ENCODE measurements at regions not wholly inside any gene's neighbourhood (a gene's known extent, or its start where the extent isn't known, plus 50 kb on each side); places are given as distances from the start of the nearest gene placed in this dataset.
"Not testable (repeated sequence)": the region's sequence is repeated elsewhere in the genome, so short reads cannot be mapped to it uniquely, and the experiment has no call there.

DNA sequence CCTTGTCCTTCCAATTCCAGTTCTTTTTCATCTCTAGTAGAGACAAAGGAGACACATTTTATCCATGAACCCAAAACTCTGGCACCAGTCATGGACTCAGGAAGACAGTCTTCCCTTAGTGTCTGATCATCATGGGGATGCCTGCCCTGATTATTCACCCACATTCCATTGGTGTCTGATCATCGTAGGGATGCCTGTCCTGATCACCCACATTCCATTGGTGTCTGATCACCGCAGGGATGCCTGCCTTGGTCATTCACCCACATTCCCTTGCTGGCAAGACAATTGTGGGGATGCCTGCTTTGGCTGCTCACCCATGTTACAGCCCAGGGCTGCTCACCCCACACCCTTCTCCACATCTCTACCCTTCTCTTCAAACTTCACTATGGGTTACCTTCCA lies 136.9 kb downstream of the ZNF675 start:
- H3K4me1 Mint-ChIP-seq (ENCODE audit: low read depth); H3K27me3 Mint-ChIP-seq (ENCODE audit: low read depth); H3K4me3 Mint-ChIP-seq; H3K27ac Mint-ChIP-seq; H3K36me3 Mint-ChIP-seq (ENCODE audit: low read depth); intact Hi-C loops (cut with micrococcal nuclease); DNase-seq; CTCF ChIA-PET: not testable (repeated sequence)
- peaks cover 17% of the 10 kb centered on the region for H3K9me3 Mint-ChIP-seq

DNA sequence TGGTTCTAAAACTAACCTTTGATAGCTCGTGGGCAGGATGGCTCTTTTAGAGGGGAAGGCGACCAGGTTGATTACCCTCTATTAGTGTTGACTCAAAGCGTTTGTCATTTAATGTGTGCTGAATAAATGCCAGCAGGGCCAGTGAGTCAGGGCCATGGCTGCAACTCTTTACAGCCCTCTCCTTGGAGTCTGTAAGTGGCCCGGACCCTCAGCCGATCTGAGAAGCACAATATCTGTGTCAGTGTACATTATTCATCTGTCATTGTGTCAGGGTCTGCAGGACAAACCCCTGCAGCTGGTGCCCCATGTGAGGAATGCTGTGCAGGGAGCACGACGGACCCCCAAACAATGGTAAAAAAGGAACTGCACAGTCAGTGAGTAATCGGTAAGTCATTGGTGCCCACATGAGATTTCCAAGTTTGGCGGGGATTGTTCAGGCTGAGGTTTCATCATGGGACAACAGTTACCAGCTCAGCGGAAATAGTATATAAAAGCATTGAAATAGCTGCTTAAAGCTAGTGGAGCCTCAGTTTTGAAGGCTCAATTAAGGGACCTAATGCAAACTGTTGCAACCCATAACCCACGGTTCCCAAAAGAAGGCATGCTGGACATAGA lies 139.1 kb downstream of the ZNF675 start:
- intact Hi-C loops (cut with micrococcal nuclease) = no loop called here
- no peaks in the 10 kb centered on the region for H3K36me3 Mint-ChIP-seq (ENCODE audit: low read depth)

GRCh38 chr19:23547156-23547555 lies 139.9 kb downstream of the ZNF675 start:
- Mint-ChIP-seq H3K36me3 (ENCODE audit: low read depth) (no peaks in the 10 kb centered on the region), H3K27me3 (ENCODE audit: low read depth) (no peaks in the 10 kb centered on the region), H3K27ac (no peak overlapping the region), H3K4me3 (no peak overlapping the region), H3K4me1 (ENCODE audit: low read depth) (no peaks in the 10 kb centered on the region), H3K9me3 (peaks cover 17% of the 10 kb centered on the region)
- DNase-seq = no peak
- intact Hi-C loops (cut with micrococcal nuclease) = no loop called here
- CTCF ChIA-PET = no interaction called here

More for the DNA sequence above, 139.1 kb downstream of the ZNF675 start:
- H3K27ac Mint-ChIP-seq = no peak overlapping the region
- H3K27me3 Mint-ChIP-seq (ENCODE audit: low read depth) = no peaks in the 10 kb centered on the region
- no peak overlapping the region for H3K4me3 Mint-ChIP-seq
- H3K4me1 Mint-ChIP-seq (ENCODE audit: low read depth) = no peaks in the 10 kb centered on the region
- peaks cover 17% of the 10 kb centered on the region for H3K9me3 Mint-ChIP-seq
- CTCF ChIA-PET = no interaction called here
- DNase-seq = no peak

DNA sequence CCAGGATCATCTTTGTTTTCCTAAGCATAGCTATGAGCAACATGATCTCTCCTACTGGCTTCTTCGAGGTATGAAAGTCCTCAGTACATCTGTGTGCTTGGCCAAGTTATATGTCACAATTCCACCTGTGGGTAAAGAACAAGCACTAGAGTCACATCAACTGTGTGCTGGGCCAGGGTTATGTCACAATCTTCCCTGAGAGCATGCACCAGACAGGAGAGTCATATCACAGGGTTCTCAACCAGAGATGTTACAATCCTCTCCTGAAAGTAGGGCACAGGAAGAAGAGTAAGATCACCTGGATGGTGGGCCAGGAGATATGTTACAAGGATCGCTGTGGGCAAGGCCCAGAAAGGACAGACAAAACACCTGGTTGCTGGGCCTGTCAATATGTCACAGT lies 143.7 kb downstream of the ZNF675 start:
- CTCF ChIA-PET = no interaction called here
- DNase-seq = no peak
- Mint-ChIP-seq H3K27me3 (ENCODE audit: low read depth) (no peaks in the 10 kb centered on the region), H3K9me3 (peaks cover 2% of the 10 kb centered on the region), H3K36me3 (ENCODE audit: low read depth) (no peaks in the 10 kb centered on the region), H3K4me1 (ENCODE audit: low read depth) (no peaks in the 10 kb centered on the region), H3K27ac (no peak overlapping the region), H3K4me3 (no peak overlapping the region)
- intact Hi-C loops (cut with micrococcal nuclease) = no loop called here

- Mint-ChIP-seq H3K9me3 (no peaks in the 10 kb centered on the region), H3K36me3 (ENCODE audit: low read depth) (no peaks in the 10 kb centered on the region), H3K27me3 (ENCODE audit: low read depth) (no peaks in the 10 kb centered on the region), H3K4me1 (ENCODE audit: low read depth) (no peaks in the 10 kb centered on the region), H3K27ac (no peak overlapping the region), H3K4me3 (no peak overlapping the region)
- DNase-seq = no peak
- CTCF ChIA-PET = interaction anchor here (0.6 kb wide), 1 partner anchor 1502 kb away, joined by 3 read pairs; no protein-coding TSS in a partner anchor
- intact Hi-C loops (cut with micrococcal nuclease) = no loop called here
These were observed 144.4 kb downstream of the ZNF675 start for GRCh38 chr19:23542562-23542961.

GRCh38 chr19:23541991-23542390 lies 145.0 kb downstream of the ZNF675 start:
- intact Hi-C loops (cut with micrococcal nuclease) = no loop called here
- H3K9me3 Mint-ChIP-seq = no peaks in the 10 kb centered on the region
- H3K4me1 Mint-ChIP-seq (ENCODE audit: low read depth) = no peaks in the 10 kb centered on the region
- H3K27me3 Mint-ChIP-seq (ENCODE audit: low read depth) = no peaks in the 10 kb centered on the region
- DNase-seq = no peak
- H3K36me3 Mint-ChIP-seq (ENCODE audit: low read depth) = no peaks in the 10 kb centered on the region
- no peak overlapping the region for H3K4me3 Mint-ChIP-seq
- CTCF ChIA-PET = no interaction called here
- no peak overlapping the region for H3K27ac Mint-ChIP-seq

GRCh38 chr19:23540180-23540579 lies 144.9 kb upstream of the ZNF91 start:
- H3K36me3 Mint-ChIP-seq (ENCODE audit: low read depth); H3K4me1 Mint-ChIP-seq (ENCODE audit: low read depth); H3K27ac Mint-ChIP-seq; CTCF ChIA-PET; H3K9me3 Mint-ChIP-seq; DNase-seq; H3K4me3 Mint-ChIP-seq; H3K27me3 Mint-ChIP-seq (ENCODE audit: low read depth); intact Hi-C loops (cut with micrococcal nuclease): not testable (repeated sequence)

- DNase-seq = no peak
- peaks cover 3% of the 10 kb centered on the region for H3K9me3 Mint-ChIP-seq
- intact Hi-C loops (cut with micrococcal nuclease) = no loop called here
- CTCF ChIA-PET = no interaction called here
- H3K27me3 Mint-ChIP-seq (ENCODE audit: low read depth) = no peaks in the 10 kb centered on the region
- no peaks in the 10 kb centered on the region for H3K36me3 Mint-ChIP-seq (ENCODE audit: low read depth)
- H3K4me1 Mint-ChIP-seq (ENCODE audit: low read depth) = no peaks in the 10 kb centered on the region
- no peak overlapping the region for H3K4me3 Mint-ChIP-seq
- no peak overlapping the region for H3K27ac Mint-ChIP-seq
These were observed 144.2 kb upstream of the ZNF91 start for GRCh38 chr19:23539499-23539898.

DNA sequence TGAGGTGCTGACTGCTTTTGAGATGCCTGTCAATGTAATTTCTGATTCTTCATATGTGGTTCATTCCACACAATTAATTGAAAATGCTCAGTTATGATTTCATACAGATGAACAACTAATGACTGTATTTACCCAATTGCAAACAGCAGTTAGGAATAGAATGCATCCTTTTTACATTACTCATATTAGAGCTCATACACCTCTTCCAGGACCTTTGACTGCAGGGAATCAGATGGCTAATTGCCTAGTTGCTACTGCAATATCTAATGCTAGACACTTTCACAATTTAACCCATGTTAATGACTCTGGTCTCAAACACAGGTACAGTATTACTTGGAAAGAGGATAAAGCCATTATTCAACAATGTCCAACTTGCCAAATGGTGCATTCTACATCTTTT lies 141.9 kb upstream of the ZNF91 start:
- H3K27me3 Mint-ChIP-seq (ENCODE audit: low read depth); DNase-seq; CTCF ChIA-PET; intact Hi-C loops (cut with micrococcal nuclease); H3K4me1 Mint-ChIP-seq (ENCODE audit: low read depth); H3K36me3 Mint-ChIP-seq (ENCODE audit: low read depth); H3K4me3 Mint-ChIP-seq; H3K27ac Mint-ChIP-seq: not testable (repeated sequence)
- H3K9me3 Mint-ChIP-seq = peaks cover 11% of the 10 kb centered on the region

DNA sequence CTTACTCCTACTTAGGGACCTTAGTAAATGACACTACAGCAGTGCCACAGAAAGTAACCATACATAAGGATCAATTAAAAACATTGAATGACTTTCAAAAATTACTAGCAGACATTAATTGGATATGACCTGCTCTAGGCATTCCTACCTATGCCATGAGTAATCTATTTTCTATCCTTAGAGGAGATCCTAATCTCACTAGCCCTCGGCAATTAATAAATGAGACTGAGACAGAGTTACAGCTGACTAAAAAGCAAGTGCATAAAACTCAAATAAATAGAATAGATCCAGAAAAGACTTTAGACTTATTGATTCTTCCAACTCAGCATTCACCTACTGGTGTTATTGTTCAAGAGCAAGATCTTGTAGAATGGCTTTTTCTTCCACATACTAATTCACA lies 141.1 kb upstream of the ZNF91 start:
- intact Hi-C loops (cut with micrococcal nuclease); H3K27me3 Mint-ChIP-seq (ENCODE audit: low read depth); DNase-seq; H3K4me1 Mint-ChIP-seq (ENCODE audit: low read depth); H3K36me3 Mint-ChIP-seq (ENCODE audit: low read depth); CTCF ChIA-PET; H3K27ac Mint-ChIP-seq; H3K4me3 Mint-ChIP-seq: not testable (repeated sequence)
- H3K9me3 Mint-ChIP-seq = peaks cover 11% of the 10 kb centered on the region

- H3K27me3 Mint-ChIP-seq (ENCODE audit: low read depth); H3K36me3 Mint-ChIP-seq (ENCODE audit: low read depth); H3K4me1 Mint-ChIP-seq (ENCODE audit: low read depth); CTCF ChIA-PET; H3K4me3 Mint-ChIP-seq; DNase-seq; H3K27ac Mint-ChIP-seq; intact Hi-C loops (cut with micrococcal nuclease): not testable (repeated sequence)
- peaks cover 12% of the 10 kb centered on the region for H3K9me3 Mint-ChIP-seq
These were observed 140.6 kb upstream of the ZNF91 start for GRCh38 chr19:23535901-23536300.

DNA sequence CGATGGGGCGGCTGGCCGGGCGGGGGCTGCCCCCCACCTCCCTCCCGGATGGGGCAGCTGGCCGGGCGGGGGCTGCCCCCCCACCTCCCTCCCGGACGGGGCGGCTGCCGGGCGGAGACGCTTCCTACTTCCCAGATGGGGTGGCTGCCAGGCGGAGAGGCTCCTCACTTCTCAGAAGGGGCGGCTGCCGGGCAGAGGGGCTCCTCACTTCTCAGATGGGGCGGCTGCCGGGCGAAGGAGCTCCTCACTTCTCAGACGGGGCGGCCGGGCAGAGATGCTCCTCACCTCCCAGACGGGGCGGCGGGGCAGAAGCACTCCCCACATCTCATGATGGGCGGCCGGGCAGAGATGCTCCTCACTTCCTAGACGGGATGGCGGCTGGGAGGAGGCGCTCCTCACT lies 138.2 kb upstream of the ZNF91 start:
- H3K36me3 Mint-ChIP-seq (ENCODE audit: low read depth); H3K4me1 Mint-ChIP-seq (ENCODE audit: low read depth); CTCF ChIA-PET; H3K27ac Mint-ChIP-seq; intact Hi-C loops (cut with micrococcal nuclease); H3K4me3 Mint-ChIP-seq; H3K27me3 Mint-ChIP-seq (ENCODE audit: low read depth); DNase-seq: not testable (repeated sequence)
- peaks cover 15% of the 10 kb centered on the region for H3K9me3 Mint-ChIP-seq

- CTCF ChIA-PET = interaction anchor here (0.6 kb wide), 1 partner anchor 53 kb away, joined by 3 read pairs; no protein-coding TSS in a partner anchor
- H3K4me1 Mint-ChIP-seq (ENCODE audit: low read depth) = peaks cover 4% of the 10 kb centered on the region
- H3K4me3 Mint-ChIP-seq = no peak overlapping the region
- H3K27ac Mint-ChIP-seq = no peak overlapping the region
- peaks cover 21% of the 10 kb centered on the region for H3K9me3 Mint-ChIP-seq
- no peaks in the 10 kb centered on the region for H3K27me3 Mint-ChIP-seq (ENCODE audit: low read depth)
- intact Hi-C loops (cut with micrococcal nuclease) = no loop called here
- H3K36me3 Mint-ChIP-seq (ENCODE audit: low read depth) = peaks cover 1% of the 10 kb centered on the region
- DNase-seq = no peak
These were observed 136.7 kb upstream of the ZNF91 start for GRCh38 chr19:23531976-23532375.
